Type B pancreatic cell (in vitro differentiated cells): ENCODE measurements at regions not wholly inside any gene's neighbourhood (a gene's known extent, or its start where the extent isn't known, plus 50 kb on each side); places are given as distances from the start of the nearest gene placed in this dataset.

Experiments
- DNase-seq: peaks from one replicate; pipeline ENCODE4 v3.0.0; 2021; ENCODE audit warnings: mixed read lengths; ENCODE audit not compliant: unreplicated experiment; ENCODE audit errors: extremely low spot score
- H3K27ac Mint-ChIP-seq: 2 replicates; pipeline ENCODE4 v1.8.0; 2021; ENCODE audit warnings: mild to moderate bottlenecking, mixed read lengths
- H3K27me3 Mint-ChIP-seq: 2 replicates; pipeline ENCODE4 v1.8.0; 2021; ENCODE audit warnings: mixed read lengths
- H3K36me3 Mint-ChIP-seq: 2 replicates; pipeline ENCODE4 v1.8.0; 2021; ENCODE audit warnings: mixed read lengths
- H3K4me1 Mint-ChIP-seq: one replicate; pipeline ENCODE4 v1.8.0; 2021; ENCODE audit warnings: mixed read lengths; ENCODE audit not compliant: unreplicated experiment
- H3K4me3 Mint-ChIP-seq: 2 replicates; pipeline ENCODE4 v1.8.0; 2021; ENCODE audit warnings: mild to moderate bottlenecking, mixed read lengths
- H3K9me3 Mint-ChIP-seq: 2 replicates; pipeline ENCODE4 v1.8.0; 2021; ENCODE audit warnings: mixed read lengths
- TF ChIP-seq, protein P1 (sequence below): fragments of 200-600 bp; sonication (generic); conservative IDR thresholded peaks from 2 replicates; pipeline ENCODE4 v1.5.0; 2021; ENCODE audit warnings: antibody characterized with exemption, mild to moderate bottlenecking

GRCh38 chr19:30857388-30857787, 485.2 kb downstream of the ZNF536 start:
- Mint-ChIP-seq H3K4me1 (no peaks in the 10 kb centered on the region), H3K36me3 (no peaks in the 10 kb centered on the region)
- TF ChIP-seq, protein P1, sequence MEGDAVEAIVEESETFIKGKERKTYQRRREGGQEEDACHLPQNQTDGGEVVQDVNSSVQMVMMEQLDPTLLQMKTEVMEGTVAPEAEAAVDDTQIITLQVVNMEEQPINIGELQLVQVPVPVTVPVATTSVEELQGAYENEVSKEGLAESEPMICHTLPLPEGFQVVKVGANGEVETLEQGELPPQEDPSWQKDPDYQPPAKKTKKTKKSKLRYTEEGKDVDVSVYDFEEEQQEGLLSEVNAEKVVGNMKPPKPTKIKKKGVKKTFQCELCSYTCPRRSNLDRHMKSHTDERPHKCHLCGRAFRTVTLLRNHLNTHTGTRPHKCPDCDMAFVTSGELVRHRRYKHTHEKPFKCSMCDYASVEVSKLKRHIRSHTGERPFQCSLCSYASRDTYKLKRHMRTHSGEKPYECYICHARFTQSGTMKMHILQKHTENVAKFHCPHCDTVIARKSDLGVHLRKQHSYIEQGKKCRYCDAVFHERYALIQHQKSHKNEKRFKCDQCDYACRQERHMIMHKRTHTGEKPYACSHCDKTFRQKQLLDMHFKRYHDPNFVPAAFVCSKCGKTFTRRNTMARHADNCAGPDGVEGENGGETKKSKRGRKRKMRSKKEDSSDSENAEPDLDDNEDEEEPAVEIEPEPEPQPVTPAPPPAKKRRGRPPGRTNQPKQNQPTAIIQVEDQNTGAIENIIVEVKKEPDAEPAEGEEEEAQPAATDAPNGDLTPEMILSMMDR = no peak

GRCh38 chr19:30856786-30857185, 484.6 kb downstream of the ZNF536 start:
- no peak overlapping the region for H3K27ac Mint-ChIP-seq
- DNase-seq = peak; percentile 49
- peaks cover 13% of the 10 kb centered on the region for H3K27me3 Mint-ChIP-seq
- no peak overlapping the region for H3K4me3 Mint-ChIP-seq
- H3K4me1 Mint-ChIP-seq = no peaks in the 10 kb centered on the region
- TF ChIP-seq, protein P1 = no peak
- no peaks in the 10 kb centered on the region for H3K36me3 Mint-ChIP-seq
- no peaks in the 10 kb centered on the region for H3K9me3 Mint-ChIP-seq

More at GRCh38 chr19:30857388-30857787, 485.2 kb downstream of the ZNF536 start:
- Mint-ChIP-seq H3K4me3 (no peak overlapping the region), H3K27ac (no peak overlapping the region), H3K27me3 (peaks cover 17% of the 10 kb centered on the region), H3K9me3 (no peaks in the 10 kb centered on the region)
- peak; percentile 47 for DNase-seq

DNA sequence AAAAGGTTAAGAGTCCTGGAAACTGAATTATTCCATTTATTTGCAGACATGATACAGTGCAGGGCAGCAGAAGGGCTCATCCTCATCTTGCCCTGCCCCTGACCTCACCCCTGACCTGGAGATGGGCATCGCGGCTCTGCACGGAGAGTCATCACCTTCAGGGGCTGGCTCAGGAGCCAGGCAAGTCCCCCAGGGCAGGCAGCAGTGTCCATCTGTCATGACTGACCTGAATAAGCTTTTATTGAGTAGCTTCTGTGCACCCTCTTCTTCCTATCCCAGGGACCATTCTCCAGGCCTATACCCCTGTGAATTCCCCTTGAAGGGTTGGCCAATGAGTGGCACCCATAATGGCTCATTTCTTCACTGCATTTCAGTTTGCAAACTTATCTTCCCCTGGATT, 484.2 kb downstream of the ZNF536 start:
- DNase-seq = peak; percentile 34
- Mint-ChIP-seq H3K4me1 (no peaks in the 10 kb centered on the region), H3K4me3 (no peak overlapping the region), H3K9me3 (no peaks in the 10 kb centered on the region), H3K36me3 (no peaks in the 10 kb centered on the region), H3K27ac (no peak overlapping the region), H3K27me3 (peaks cover 12% of the 10 kb centered on the region)
- TF ChIP-seq, protein P1 = no peak

GRCh38 chr19:30855442-30855841, 483.3 kb downstream of the ZNF536 start:
- H3K27ac Mint-ChIP-seq = no peak overlapping the region
- H3K4me3 Mint-ChIP-seq = no peak overlapping the region
- H3K27me3 Mint-ChIP-seq = peaks cover 7% of the 10 kb centered on the region
- TF ChIP-seq, protein P1 = no peak
- H3K4me1 Mint-ChIP-seq = no peaks in the 10 kb centered on the region
- peak; percentile 49 for DNase-seq
- H3K36me3 Mint-ChIP-seq = no peaks in the 10 kb centered on the region
- H3K9me3 Mint-ChIP-seq = no peaks in the 10 kb centered on the region

- DNase-seq = no peak
- Mint-ChIP-seq H3K4me1 (no peaks in the 10 kb centered on the region), H3K27ac (no peak overlapping the region), H3K36me3 (no peaks in the 10 kb centered on the region), H3K4me3 (no peak overlapping the region), H3K27me3 (peaks cover 5% of the 10 kb centered on the region), H3K9me3 (no peaks in the 10 kb centered on the region)
- TF ChIP-seq, protein P1 = no peak
Observed at GRCh38 chr19:30854661-30855060, 482.5 kb downstream of the ZNF536 start.

DNA sequence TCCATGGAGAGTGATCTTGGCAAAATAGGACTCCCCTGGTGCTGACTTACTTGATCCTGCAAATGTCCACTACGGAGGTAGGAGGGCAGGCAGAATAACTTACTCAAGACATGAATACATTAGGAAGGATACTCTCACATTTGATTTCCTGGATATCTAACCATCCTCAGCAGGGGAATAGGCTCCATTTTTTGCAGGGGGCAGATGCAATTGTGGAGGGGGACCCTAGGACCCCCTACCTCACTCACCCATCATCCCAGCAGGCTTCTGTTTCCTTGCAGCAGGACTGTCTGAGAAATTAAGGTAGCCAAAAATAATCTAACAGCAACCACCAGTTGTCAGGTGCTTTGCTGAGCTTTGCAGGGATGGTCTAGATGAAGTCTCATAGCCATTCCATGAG, 482.0 kb downstream of the ZNF536 start:
- no peak for DNase-seq
- Mint-ChIP-seq H3K27me3 (peaks cover 5% of the 10 kb centered on the region), H3K9me3 (no peaks in the 10 kb centered on the region), H3K27ac (no peak overlapping the region), H3K4me1 (no peaks in the 10 kb centered on the region), H3K36me3 (no peaks in the 10 kb centered on the region), H3K4me3 (no peak overlapping the region)
- TF ChIP-seq, protein P1 = no peak
